ENCODE measurements at regions not wholly inside any gene's neighbourhood (a gene's known extent, or its start where the extent isn't known, plus 50 kb on each side); places are given as distances from the start of the nearest gene placed in this dataset.

DNA sequence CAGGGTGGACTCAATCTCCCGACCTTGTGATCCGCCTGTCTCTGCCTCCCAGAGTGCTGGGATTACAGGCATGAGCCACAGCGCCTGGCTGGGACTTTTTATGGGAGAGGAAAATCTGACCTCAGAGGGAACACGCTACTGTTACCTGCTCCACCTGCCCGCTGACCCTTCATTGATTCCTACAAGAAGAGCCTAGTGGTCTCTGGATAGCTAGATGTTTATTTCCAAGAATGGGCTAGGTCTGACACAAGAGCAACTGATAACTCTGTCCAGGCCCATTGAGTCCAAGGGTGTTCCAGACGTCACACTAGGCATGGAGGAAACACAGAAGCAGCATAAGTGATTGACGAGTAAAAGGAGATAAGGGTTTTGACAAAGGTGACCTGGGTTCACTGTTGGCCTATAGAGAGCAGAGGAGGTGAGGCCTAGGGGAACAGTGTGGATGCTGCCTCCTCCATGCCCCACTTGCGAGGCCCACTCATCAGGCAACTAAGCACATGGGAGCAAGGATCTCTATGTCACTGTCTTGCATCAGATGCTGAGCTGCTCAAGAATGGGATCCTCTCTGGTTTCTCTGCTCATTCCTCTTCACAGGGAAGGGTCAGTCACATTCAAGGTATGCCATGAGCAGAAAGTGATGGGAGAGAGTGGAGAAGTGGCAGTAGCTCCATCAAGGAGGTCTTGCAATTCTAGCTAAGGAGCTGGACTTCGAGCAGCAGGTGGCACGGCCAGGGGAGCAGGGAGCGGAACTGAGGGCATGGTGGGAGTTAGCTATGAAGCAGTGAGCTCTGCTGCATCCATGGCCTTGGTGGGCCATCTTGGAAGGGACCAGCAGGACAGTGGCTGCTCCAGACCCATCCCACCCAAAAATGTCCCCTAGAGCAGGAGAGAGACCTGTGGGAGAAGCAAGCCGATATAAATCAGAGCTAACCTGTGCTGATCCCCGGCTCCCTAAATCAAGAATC is 145.2 kb downstream of the WSCD1 start:
- Histone ChIP-seq H3K9me3 (replicated peaks; ENCODE audit: control insufficient read depth, insufficient read depth, low read length) (no peaks in the 10 kb centered on the region), H3K9ac (replicated peaks; ENCODE audit: extremely low read depth, insufficient read depth, low read length) (no peak overlapping the region), H3K4me2 (ENCODE audit: insufficient read depth, low read length) (no peak overlapping the region), H3K4me3 (replicated peaks in 1 of 3; ENCODE audit: insufficient read depth in 1 of 3, low read depth in 1 of 3, low read length in 3 of 3) (no peak overlapping the region), H3K4me1 (ENCODE audit: control insufficient read depth, extremely low read depth, insufficient read depth, low read length) (no peaks in the 10 kb centered on the region), H3K27ac (ENCODE audit: insufficient read depth, low read depth, low read length) (no peak overlapping the region), H4K20me1 (replicated peaks; ENCODE audit: control insufficient read depth, extremely low read depth, insufficient read depth, low read length) (no peaks in the 10 kb centered on the region), H3K9me1 (replicated peaks; ENCODE audit: control insufficient read depth, extremely low read depth, insufficient read depth, low read length) (no peaks in the 10 kb centered on the region), H2AFZ (ENCODE audit: low read depth, low read length) (no peak overlapping the region), H3K36me3 (ENCODE audit: control insufficient read depth in 2 of 2, extremely low read depth in 1 of 2, insufficient read depth in 2 of 2, low read length in 2 of 2) (no peaks in the 10 kb centered on the region), H3K27me3 (ENCODE audit: control insufficient read depth in 2 of 2, insufficient read depth in 2 of 2, low read length in 2 of 2) (peaks cover 0 to 5% of the 10 kb centered on the region in 2 experiments), H3K79me2 (ENCODE audit: control insufficient read depth, insufficient read depth, low read length) (no peaks in the 10 kb centered on the region)
- POLR2A ChIA-PET, result no interaction called here
- DNase-seq (ENCODE audit: low read depth, low spot score) (no peak), FAIRE-seq (no peak)
- intact Hi-C loops (cut with micrococcal nuclease), result no loop called here
- TF ChIP-seq JUN (IDR thresholded peaks at IDR 0.05; ENCODE audit: borderline replicate concordance, insufficient read depth, insufficient read length, low read depth) (no peak), POLR2A (IDR thresholded peaks at IDR 0.05; ENCODE audit: low read depth, low read length) (no peak), GATA2 (IDR thresholded peaks at IDR 0.05; ENCODE audit: insufficient read depth, insufficient read length, low read depth, low read length) (no peak)
- dilution Hi-C loops (cut with MboI; ENCODE audit: extremely low pct_ligation_motif_present, low sequenced_read_pairs), result no loop called here
- CTCF ChIA-PET, result interaction anchor here (0.9 to 1.9 kb wide), 7 partner anchors 10 to 197 kb away, joined by 3 to 8 read pairs (median 3); no protein-coding TSS in a partner anchor
- no TSS peak for BruUV-seq (replicated peaks)

GRCh38 chr17:6213859-6214258 is 143.7 kb downstream of the WSCD1 start:
- CTCF ChIA-PET, result no interaction called here
- intact Hi-C loops (cut with micrococcal nuclease), result no loop called here

More at GRCh38 chr17:6213859-6214258, 143.7 kb downstream of the WSCD1 start:
- dilution Hi-C loops (cut with MboI; ENCODE audit: extremely low pct_ligation_motif_present, low sequenced_read_pairs), result no loop called here
- DNase-seq (ENCODE audit: low read depth, low spot score), result no peak
- Histone ChIP-seq H3K27ac (ENCODE audit: insufficient read depth, low read depth, low read length) (no peak overlapping the region), H3K9ac (replicated peaks; ENCODE audit: extremely low read depth, insufficient read depth, low read length) (no peak overlapping the region), H2AFZ (ENCODE audit: low read depth, low read length) (no peak overlapping the region), H3K27me3 (ENCODE audit: control insufficient read depth in 2 of 2, insufficient read depth in 2 of 2, low read length in 2 of 2) (peaks cover 2 to 8% of the 10 kb centered on the region in 2 experiments), H3K4me3 (replicated peaks in 1 of 3; ENCODE audit: insufficient read depth in 1 of 3, low read depth in 1 of 3, low read length in 3 of 3) (no peak overlapping the region), H3K9me3 (replicated peaks; ENCODE audit: control insufficient read depth, insufficient read depth, low read length) (no peaks in the 10 kb centered on the region), H3K36me3 (ENCODE audit: control insufficient read depth in 2 of 2, extremely low read depth in 1 of 2, insufficient read depth in 2 of 2, low read length in 2 of 2) (no peaks in the 10 kb centered on the region), H3K4me1 (ENCODE audit: control insufficient read depth, extremely low read depth, insufficient read depth, low read length) (no peaks in the 10 kb centered on the region), H3K79me2 (ENCODE audit: control insufficient read depth, insufficient read depth, low read length) (no peaks in the 10 kb centered on the region), H4K20me1 (replicated peaks; ENCODE audit: control insufficient read depth, extremely low read depth, insufficient read depth, low read length) (no peaks in the 10 kb centered on the region), H3K9me1 (replicated peaks; ENCODE audit: control insufficient read depth, extremely low read depth, insufficient read depth, low read length) (no peaks in the 10 kb centered on the region), H3K4me2 (ENCODE audit: insufficient read depth, low read length) (no peak overlapping the region)
- TF ChIP-seq JUN (IDR thresholded peaks at IDR 0.05; ENCODE audit: borderline replicate concordance, insufficient read depth, insufficient read length, low read depth) (no peak), CTCF (IDR thresholded peaks at IDR 0.05; ENCODE audit: extremely low read depth in 1 of 2, insufficient read depth in 1 of 2, low read depth in 1 of 2, low read length in 2 of 2) (no peak), MAX (IDR thresholded peaks at IDR 0.05; ENCODE audit: insufficient read depth, insufficient read length) (no peak), GATA2 (IDR thresholded peaks at IDR 0.05; ENCODE audit: insufficient read depth, insufficient read length, low read depth, low read length) (no peak), POLR2A (IDR thresholded peaks at IDR 0.05; ENCODE audit: low read depth, low read length) (no peak), EZH2 (IDR thresholded peaks at IDR 0.05; ENCODE audit: borderline replicate concordance, low read depth, low read length, severe bottlenecking) (no peak), POLR2AphosphoS5 (IDR thresholded peaks at IDR 0.05; ENCODE audit: insufficient read depth, low read depth, low read length) (no peak), FOS (IDR thresholded peaks at IDR 0.05; ENCODE audit: borderline replicate concordance, insufficient read depth, low read length) (no peak), MYC (IDR thresholded peaks at IDR 0.05; ENCODE audit: low read depth, low read length) (no peak)
- no peak for FAIRE-seq
- POLR2A ChIA-PET, result no interaction called here
- BruUV-seq (replicated peaks), result no TSS peak
